Liver (tissue), 3 donors: ENCODE measurements at regions not wholly inside any gene's neighbourhood (a gene's known extent, or its start where the extent isn't known, plus 50 kb on each side); places are given as distances from the start of the nearest gene placed in this dataset.

ENCODE experiments used
- CTCF ChIP-seq: fragments of 150-350 bp; IDR thresholded peaks from 2 replicates; pipeline ENCODE4 v1.5.1; 2017; ENCODE audit warnings: improper control_type of control experiment, low read depth, low read length; ENCODE audit not compliant: missing input control
- FOXA1 ChIP-seq: IDR thresholded peaks from 2 replicates; pipeline ENCODE4 v1.6.1; 2016; ENCODE audit warnings: antibody characterized with exemption
- MAX ChIP-seq: IDR thresholded peaks from 2 replicates; pipeline ENCODE4 v1.6.1; 2016; ENCODE audit warnings: antibody characterized with exemption
- REST ChIP-seq: IDR thresholded peaks from 2 replicates; pipeline ENCODE4 v1.6.1; 2016; ENCODE audit warnings: antibody characterized with exemption, mild to moderate bottlenecking
- SP1 ChIP-seq: IDR thresholded peaks from 2 replicates; pipeline ENCODE4 v1.6.1; 2018; ENCODE audit warnings: antibody characterized with exemption, mild to moderate bottlenecking
- TAF1 ChIP-seq: conservative IDR thresholded peaks from 2 replicates; pipeline ENCODE4 v1.6.1; 2016; ENCODE audit warnings: antibody characterized with exemption, mild to moderate bottlenecking
- ZBTB33 ChIP-seq: IDR thresholded peaks from 2 replicates; pipeline ENCODE4 v1.6.1; 2016; ENCODE audit warnings: antibody characterized with exemption
- donor health status: healthy.
- donor health status: healthy.

- TF ChIP-seq CTCF (no peak), TAF1 (no peak), MAX (no peak), ZBTB33 (no peak), REST (no peak), FOXA1 (no peak), SP1 (no peak)
These were observed 79.1 kb upstream of the HAND2 start for GRCh38 chr4:173609158-173609557.
